Fibroblast of the aortic adventitia (primary cell): ENCODE measurements at regions not wholly inside any gene's neighbourhood (a gene's known extent, or its start where the extent isn't known, plus 50 kb on each side); places are given as distances from the start of the nearest gene placed in this dataset.

Source experiments
- DNase-seq: peaks from one replicate; pipeline ENCODE4 v3.0.0-alpha.2; 2010; ENCODE audit warnings: low read depth
- H3K4me3 ChIP-seq: 2 replicates; pipeline ENCODE4 v1.5.1; 2011; ENCODE audit warnings: low read depth, mild to moderate bottlenecking, control low read depth, low read length, moderate library complexity
- CTCF ChIP-seq: IDR thresholded peaks from 2 replicates; pipeline ENCODE4 v1.5.1; 2011; ENCODE audit warnings: mild to moderate bottlenecking, low read length, control low read depth, inconsistent platforms; ENCODE audit not compliant: insufficient read depth

GRCh38 chr15:61314427-61314826 lies 85.3 kb upstream of the RORA start:
- DNase-seq: no peak
- H3K4me3 ChIP-seq: no peak overlapping the region
- no peak for TF ChIP-seq CTCF

- no peak for DNase-seq
- TF ChIP-seq CTCF: no peak
- H3K4me3 ChIP-seq: no peak overlapping the region
Measured at GRCh38 chr15:61309617-61310016, 80.5 kb upstream of the RORA start.

GRCh38 chr15:61309031-61309511 lies 80.0 kb upstream of the RORA start:
- no peak for DNase-seq
- TF ChIP-seq CTCF: no peak
- H3K4me3 ChIP-seq: no peak overlapping the region

- DNase-seq: no peak
- no peak for TF ChIP-seq CTCF
- H3K4me3 ChIP-seq: no peak overlapping the region
Measured at GRCh38 chr15:61308437-61308836, 79.3 kb upstream of the RORA start.

GRCh38 chr15:61307474-61307873 lies 78.4 kb upstream of the RORA start:
- DNase-seq: no peak
- no peak overlapping the region for H3K4me3 ChIP-seq
- TF ChIP-seq CTCF: no peak

GRCh38 chr15:61301701-61302100 lies 72.6 kb upstream of the RORA start:
- no peak for TF ChIP-seq CTCF
- DNase-seq: no peak
- H3K4me3 ChIP-seq: no peak overlapping the region

GRCh38 chr15:61299075-61299763 lies 70.1 kb upstream of the RORA start:
- no peak for TF ChIP-seq CTCF

More at GRCh38 chr15:61299075-61299763, 70.1 kb upstream of the RORA start:
- no peak for DNase-seq
- H3K4me3 ChIP-seq: no peak overlapping the region
